Progenitor cell of endocrine pancreas (in vitro differentiated cells): ENCODE measurements at regions not wholly inside any gene's neighbourhood (a gene's known extent, or its start where the extent isn't known, plus 50 kb on each side); places are given as distances from the start of the nearest gene placed in this dataset.

ENCODE experiments used
- DNase-seq: peaks from one replicate; pipeline ENCODE4 v3.0.0; 2021; ENCODE audit warnings: low spot score; ENCODE audit not compliant: unreplicated experiment
- H3K27ac Mint-ChIP-seq: 2 replicates; pipeline ENCODE4 v1.8.0; 2021; ENCODE audit warnings: mild to moderate bottlenecking, moderate library complexity, mixed read lengths
- H3K27me3 Mint-ChIP-seq: 2 replicates; pipeline ENCODE4 v1.8.0; 2021; ENCODE audit warnings: mixed read lengths
- H3K36me3 Mint-ChIP-seq: 2 replicates; pipeline ENCODE4 v1.8.0; 2022; ENCODE audit warnings: mixed read lengths; ENCODE audit not compliant: insufficient read depth
- H3K4me1 Mint-ChIP-seq: 2 replicates; pipeline ENCODE4 v1.8.0; 2021; ENCODE audit warnings: low read depth, mixed read lengths
- H3K4me3 Mint-ChIP-seq: 2 replicates; pipeline ENCODE4 v1.8.0; 2021; ENCODE audit warnings: low read depth, mild to moderate bottlenecking, moderate library complexity, mixed read lengths
- H3K9me3 Mint-ChIP-seq: 2 replicates; pipeline ENCODE4 v1.8.0; 2021; ENCODE audit warnings: low read depth, mixed read lengths
- CTCF ChIP-seq: fragments of 200-600 bp; sonication (generic); IDR thresholded peaks from one replicate; pipeline ENCODE4 v1.5.0; 2021; ENCODE audit warnings: antibody characterized with exemption, mild to moderate bottlenecking; ENCODE audit not compliant: unreplicated experiment

- Mint-ChIP-seq H3K4me3 (no peak overlapping the region), H3K36me3 (no peaks in the 10 kb centered on the region), H3K9me3 (peaks cover 8% of the 10 kb centered on the region), H3K27me3 (no peaks in the 10 kb centered on the region), H3K4me1 (no peaks in the 10 kb centered on the region), H3K27ac (no peak overlapping the region)
- DNase-seq = no peak
- no peak for TF ChIP-seq CTCF
Measured at GRCh38 chr6:114586298-114586697, 243.5 kb upstream of the HS3ST5 start.

- Mint-ChIP-seq H3K4me3 (no peak overlapping the region), H3K27ac (no peak overlapping the region), H3K36me3 (no peaks in the 10 kb centered on the region), H3K9me3 (peaks cover 8% of the 10 kb centered on the region), H3K27me3 (no peaks in the 10 kb centered on the region), H3K4me1 (no peaks in the 10 kb centered on the region)
- DNase-seq = no peak
- no peak for TF ChIP-seq CTCF
Measured at GRCh38 chr6:114581293-114581692, 238.5 kb upstream of the HS3ST5 start.

GRCh38 chr6:114580882-114581281 is 238.1 kb upstream of the HS3ST5 start:
- H3K4me3 Mint-ChIP-seq = no peak overlapping the region
- no peak for DNase-seq
- no peaks in the 10 kb centered on the region for H3K4me1 Mint-ChIP-seq
- H3K27ac Mint-ChIP-seq = no peak overlapping the region
- peaks cover 8% of the 10 kb centered on the region for H3K9me3 Mint-ChIP-seq
- H3K36me3 Mint-ChIP-seq = no peaks in the 10 kb centered on the region
- TF ChIP-seq CTCF = no peak
- no peaks in the 10 kb centered on the region for H3K27me3 Mint-ChIP-seq

GRCh38 chr6:114579486-114579885 is 236.7 kb upstream of the HS3ST5 start:
- TF ChIP-seq CTCF = no peak
- H3K27me3 Mint-ChIP-seq = no peaks in the 10 kb centered on the region
- no peak for DNase-seq
- H3K4me1 Mint-ChIP-seq = no peaks in the 10 kb centered on the region
- H3K36me3 Mint-ChIP-seq = no peaks in the 10 kb centered on the region
- H3K27ac Mint-ChIP-seq = no peak overlapping the region
- no peak overlapping the region for H3K4me3 Mint-ChIP-seq
- H3K9me3 Mint-ChIP-seq = peaks cover 8% of the 10 kb centered on the region

- Mint-ChIP-seq H3K27ac (no peak overlapping the region), H3K9me3 (no peaks in the 10 kb centered on the region), H3K36me3 (no peaks in the 10 kb centered on the region), H3K27me3 (no peaks in the 10 kb centered on the region), H3K4me1 (no peaks in the 10 kb centered on the region), H3K4me3 (no peak overlapping the region)
- no peak for TF ChIP-seq CTCF
- no peak for DNase-seq
Measured at GRCh38 chr6:114577109-114577508, 234.3 kb upstream of the HS3ST5 start.

- Mint-ChIP-seq H3K36me3 (no peaks in the 10 kb centered on the region), H3K27ac (no peak overlapping the region), H3K4me1 (no peaks in the 10 kb centered on the region), H3K27me3 (no peaks in the 10 kb centered on the region), H3K9me3 (no peaks in the 10 kb centered on the region), H3K4me3 (no peak overlapping the region)
- no peak for TF ChIP-seq CTCF
- DNase-seq = no peak
Measured at GRCh38 chr6:114576330-114576729, 233.5 kb upstream of the HS3ST5 start.
